ENCODE measurements at regions not wholly inside any gene's neighbourhood (a gene's known extent, or its start where the extent isn't known, plus 50 kb on each side); places are given as distances from the start of the nearest gene placed in this dataset.

GRCh38 chr2:8608411-8608954 lies 73.4 kb upstream of the ID2 start:
- TF ChIP-seq ATF3 (IDR thresholded peaks at IDR 0.05) (no peak), CTCF (IDR thresholded peaks at IDR 0.05; ENCODE audit: low read depth, low read length, missing input control) (no peak), MAX (IDR thresholded peaks at IDR 0.05) (no peak), YY1 (IDR thresholded peaks at IDR 0.05) (no peak), JUND (IDR thresholded peaks at IDR 0.05) (no peak), SP1 (IDR thresholded peaks at IDR 0.05) (no peak), EGR1 (IDR thresholded peaks at IDR 0.05; ENCODE audit: low read depth in 2 of 2) (no peak), RXRA (IDR thresholded peaks at IDR 0.05) (no peak), HNF4A (conservative IDR thresholded peaks at IDR 0.05) (no peak)
